K562 (cell line): ENCODE measurements at regions not wholly inside any gene's neighbourhood (a gene's known extent, or its start where the extent isn't known, plus 50 kb on each side); places are given as distances from the start of the nearest gene placed in this dataset.

Experiments used
- ATAC-seq: fragments of 200-7000 bp; cut with Tn5 transposase; 3 replicates; pipeline ENCODE4 v1.9.1; 2020; ENCODE audit warnings: moderate library complexity
- BruUV-seq: library from RNA; stranded (reverse); fragments of 400-500 nt; replicated peaks from 2 replicates; lab custom pipeline; 2021; lab: Mats Ljungman, UMichigan
- CTCF ChIA-PET: fragments of 300-600 bp; formaldehyde crosslinking; extraction: SDS; loops from one replicate; lab custom pipeline; 2021; ENCODE audit warnings: low intra/inter-chr PET ratio; lab: Yijun Ruan, JAX
- POLR2A ChIA-PET: fragments of 300-600, 350-650 bp; sonication (Branson Sonifier 250); formaldehyde crosslinking; extraction: SDS; loops from one replicate; lab custom pipeline; 2021; ENCODE audit warnings: antibody characterized with exemption, inconsistent platforms; lab: Yijun Ruan, JAX
- DNase-seq, 4 experiments: peaks; one replicate each; pipeline versions ENCODE4 v3.0.0 to v3.0.0-alpha.2; 2011 to 2018; ENCODE audit warnings: low spot score in 3 of 4, mixed read lengths in 3 of 4; ENCODE audit errors: extremely low read depth in 1 of 4
- FAIRE-seq: peaks from 2 replicates; lab custom pipeline; 2011; peaks lifted over from hg19 to GRCh38; lab: Jason Lieb, UNC
- H2AFZ ChIP-seq: 2 replicates; pipeline ENCODE4 v1.6.0; 2011; ENCODE audit warnings: low read depth, low read length, control low read depth, inconsistent platforms
- H3K27ac ChIP-seq: fragments of 200-600 bp; 3 replicates; pipeline ENCODE4 v1.8.0; 2011; ENCODE audit warnings: low read depth, mild to moderate bottlenecking, control low read depth, inconsistent platforms, low read length, moderate library complexity, mixed read lengths; ENCODE audit errors: extremely low read depth
- H3K27me3 ChIP-seq, 2 experiments: fragments of 300-600 bp in 1 of 2; 2 replicates in 1 of 2; 3 replicates in 1 of 2; pipeline versions ENCODE4 v1.6.0 to v1.8.0; 2011; ENCODE audit warnings: inconsistent platforms in 2 of 2, low read length in 2 of 2, mild to moderate bottlenecking in 1 of 2, mixed read lengths in 1 of 2, moderate library complexity in 1 of 2; ENCODE audit not compliant: control insufficient read depth in 2 of 2, insufficient read depth in 2 of 2
- H3K36me3 ChIP-seq: fragments of 300-600 bp; 3 replicates; pipeline ENCODE4 v1.8.0; 2011; ENCODE audit warnings: mild to moderate bottlenecking, low read length, inconsistent platforms; ENCODE audit not compliant: control insufficient read depth, insufficient read depth
- H3K4me1 ChIP-seq, 2 experiments: fragments of 200-600 bp in 1 of 2; replicated peaks in 1 of 2; 2 replicates in 1 of 2; 3 replicates in 1 of 2; pipeline versions ENCODE4 v1.5.1 to v1.8.0; 2011; ENCODE audit warnings: inconsistent platforms in 2 of 2, low read length in 2 of 2, mild to moderate bottlenecking in 1 of 2, mixed read lengths in 1 of 2, moderate library complexity in 1 of 2; ENCODE audit not compliant: control insufficient read depth in 2 of 2, insufficient read depth in 2 of 2
- H3K4me2 ChIP-seq: 2 replicates; pipeline ENCODE4 v1.6.1; 2011; ENCODE audit warnings: low read length, control low read depth, inconsistent platforms, mixed read lengths; ENCODE audit not compliant: insufficient read depth
- H3K4me3 ChIP-seq: fragments of 200-600 bp; sonication (generic), shearing (Covaris generic); 2 replicates; pipeline ENCODE4 v1.5.1; 2016; ENCODE audit warnings: control low read depth, inconsistent platforms
- H3K79me2 ChIP-seq: fragments of 200-600 bp; 3 replicates; pipeline ENCODE4 v1.8.0; 2011; ENCODE audit warnings: low read length, inconsistent platforms; ENCODE audit not compliant: control insufficient read depth, insufficient read depth
- H3K9ac ChIP-seq, 2 experiments: 2 replicates each; pipeline versions ENCODE4 v1.6.0 to v1.6.1; 2011; ENCODE audit warnings: low read depth in 2 of 2, low read length in 2 of 2, control low read depth in 1 of 2, inconsistent platforms in 1 of 2, mild to moderate bottlenecking in 1 of 2, mixed read lengths in 1 of 2; ENCODE audit not compliant: insufficient read depth in 1 of 2
- H3K9me1 ChIP-seq: one replicate; pipeline ENCODE4 v1.6.0; 2011; ENCODE audit warnings: inconsistent platforms, mild to moderate bottlenecking, low read length, moderate library complexity; ENCODE audit not compliant: control insufficient read depth, insufficient read depth
- H3K9me3 ChIP-seq: replicated peaks from 2 replicates; pipeline ENCODE4 v1.5.1; 2011; ENCODE audit warnings: low read depth, low read length, inconsistent platforms; ENCODE audit not compliant: control insufficient read depth, insufficient read depth
- H4K20me1 ChIP-seq: replicated peaks from 2 replicates; pipeline ENCODE4 v1.6.1; 2011; ENCODE audit warnings: low read length, inconsistent platforms, mixed read lengths; ENCODE audit not compliant: control insufficient read depth, insufficient read depth
- HNRNPL ChIP-seq: fragments of 200-400 bp; formaldehyde crosslinking; IDR thresholded peaks from 2 replicates; pipeline ENCODE4 v1.6.1; 2017; ENCODE audit warnings: low read depth, mild to moderate bottlenecking, low read length
- KLF6 ChIP-seq: fragments of 250-450 bp; sonication (Bioruptor Pico); IDR thresholded peaks from 2 replicates; pipeline ENCODE4 v1.4.0; 2020; ENCODE audit warnings: mild to moderate bottlenecking, moderate library complexity, borderline replicate concordance
- RAD21 ChIP-seq, 2 experiments: fragments of 250-450 bp in 1 of 2; fragments of 450-650 bp in 1 of 2; sonication (Bioruptor Pico) in 1 of 2; formaldehyde crosslinking in 1 of 2; IDR thresholded peaks in 1 of 2; conservative IDR thresholded peaks in 1 of 2; 2 replicates each; pipeline versions ENCODE4 v1.4.0 to v1.8.0; 2020 to 2022; ENCODE audit warnings: mild to moderate bottlenecking in 2 of 2, moderate library complexity in 1 of 2
- WGBS: fragments of 100-300 bp; shearing (Covaris generic); methylation state at CpG from one replicate; pipeline ENCODE4 v1.1.6; 2016; ENCODE audit warnings: low coverage, mixed read lengths; ENCODE audit not compliant: insufficient coverage; ENCODE audit errors: missing lambda C conversion rate; 5-methylcytosine and 5-hydroxymethylcytosine counted together
- in situ Hi-C: fragments of 300-500 bp; cut with MboI; formaldehyde crosslinking; loops from 4 replicates; pipeline ENCODE4 v1.15.0; 2018; ENCODE audit warnings: inconsistent platforms, mixed read lengths
- intact Hi-C: fragments of 100-400 bp; cut with micrococcal nuclease; formaldehyde crosslinking; loops from 2 replicates; pipeline ENCODE4 v1.14.2; 2022
- TF ChIP-seq, protein P1 (sequence below), 2 experiments: fragments of 450-650 bp; formaldehyde crosslinking in 1 of 2; IDR thresholded peaks; 2 replicates each; pipeline versions ENCODE4 v1.4.0 to v1.6.1; 2014 to 2020; ENCODE audit warnings: mild to moderate bottlenecking in 2 of 2, borderline replicate concordance in 1 of 2, low read depth in 1 of 2
- TF ChIP-seq, protein P2 (sequence below): fragments of 450-650 bp; formaldehyde crosslinking; IDR thresholded peaks from 2 replicates; pipeline ENCODE4 v1.4.0; 2020; ENCODE audit warnings: mild to moderate bottlenecking, moderate library complexity
- TF ChIP-seq, protein P3 (sequence below), 3 experiments: IDR thresholded peaks in 2 of 3; conservative IDR thresholded peaks in 1 of 3; 2 replicates each; pipeline ENCODE4 v1.5.1; 2011 to 2012; ENCODE audit warnings: low read length in 3 of 3, mild to moderate bottlenecking in 3 of 3, control low read depth in 2 of 3, improper control_type of control experiment in 1 of 3, inconsistent platforms in 1 of 3, low read depth in 1 of 3, mixed read lengths in 1 of 3, moderate library complexity in 1 of 3; ENCODE audit not compliant: insufficient read depth in 2 of 3

DNA sequence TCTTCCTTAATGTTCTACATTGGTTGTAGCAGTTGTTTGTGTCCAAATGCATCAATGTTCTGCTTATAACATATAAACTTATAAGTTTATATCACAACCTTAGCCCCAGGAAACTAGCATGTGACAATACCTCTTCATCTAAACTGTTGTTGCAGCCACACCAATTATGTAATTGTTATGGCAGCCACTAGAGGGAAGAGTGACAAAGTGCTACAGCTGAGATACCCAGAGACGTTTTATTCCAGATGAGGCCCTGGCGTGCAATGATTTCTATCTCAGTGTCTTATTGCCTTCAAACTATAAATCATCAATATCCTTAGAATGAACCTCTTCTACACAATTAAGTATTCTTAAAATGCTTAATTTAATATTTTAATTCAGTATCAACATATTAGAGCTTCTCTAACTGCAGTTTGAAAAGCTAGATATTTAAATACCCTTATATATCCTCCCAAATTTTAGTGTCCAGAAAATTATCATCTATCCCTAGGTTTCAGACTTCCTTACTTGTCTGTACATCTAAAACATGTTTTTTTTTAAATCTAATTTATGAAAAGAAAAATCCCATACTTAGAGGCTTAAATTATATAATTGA, 171.6 kb downstream of the PCDH10 start:
- 0% methylated on average over 2 of the region's 2 CpGs for WGBS
- Histone ChIP-seq H2AFZ (no peak overlapping the region), H3K9me3 (no peaks in the 10 kb centered on the region), H4K20me1 (no peaks in the 10 kb centered on the region), H3K4me3 (no peak overlapping the region), H3K4me2 (no peak overlapping the region), H3K4me1 (no peaks in the 10 kb centered on the region), H3K79me2 (no peaks in the 10 kb centered on the region), H3K9ac (no peak overlapping the region), H3K36me3 (no peaks in the 10 kb centered on the region; the same call in 2 of the 3 replicates), H3K9me1 (no peaks in the 10 kb centered on the region), H3K27me3 (no peaks in the 10 kb centered on the region), H3K27ac (no peak overlapping the region)
- in situ Hi-C loops, result no loop called here
- intact Hi-C loops, result no loop called here
- ChIA-PET POLR2A (no interaction called here), CTCF (no interaction called here)
- FAIRE-seq (no peak), DNase-seq (peak; percentile 9 to 25 (median 14)), ATAC-seq (0 out of 3 replicates have a peak, but pooled peaks have one; percentile 42)
- BruUV-seq, result no TSS peak
- no peak for TF ChIP-seq KLF6 (CRISPR knock-in tag)
- TF ChIP-seq, protein P1, sequence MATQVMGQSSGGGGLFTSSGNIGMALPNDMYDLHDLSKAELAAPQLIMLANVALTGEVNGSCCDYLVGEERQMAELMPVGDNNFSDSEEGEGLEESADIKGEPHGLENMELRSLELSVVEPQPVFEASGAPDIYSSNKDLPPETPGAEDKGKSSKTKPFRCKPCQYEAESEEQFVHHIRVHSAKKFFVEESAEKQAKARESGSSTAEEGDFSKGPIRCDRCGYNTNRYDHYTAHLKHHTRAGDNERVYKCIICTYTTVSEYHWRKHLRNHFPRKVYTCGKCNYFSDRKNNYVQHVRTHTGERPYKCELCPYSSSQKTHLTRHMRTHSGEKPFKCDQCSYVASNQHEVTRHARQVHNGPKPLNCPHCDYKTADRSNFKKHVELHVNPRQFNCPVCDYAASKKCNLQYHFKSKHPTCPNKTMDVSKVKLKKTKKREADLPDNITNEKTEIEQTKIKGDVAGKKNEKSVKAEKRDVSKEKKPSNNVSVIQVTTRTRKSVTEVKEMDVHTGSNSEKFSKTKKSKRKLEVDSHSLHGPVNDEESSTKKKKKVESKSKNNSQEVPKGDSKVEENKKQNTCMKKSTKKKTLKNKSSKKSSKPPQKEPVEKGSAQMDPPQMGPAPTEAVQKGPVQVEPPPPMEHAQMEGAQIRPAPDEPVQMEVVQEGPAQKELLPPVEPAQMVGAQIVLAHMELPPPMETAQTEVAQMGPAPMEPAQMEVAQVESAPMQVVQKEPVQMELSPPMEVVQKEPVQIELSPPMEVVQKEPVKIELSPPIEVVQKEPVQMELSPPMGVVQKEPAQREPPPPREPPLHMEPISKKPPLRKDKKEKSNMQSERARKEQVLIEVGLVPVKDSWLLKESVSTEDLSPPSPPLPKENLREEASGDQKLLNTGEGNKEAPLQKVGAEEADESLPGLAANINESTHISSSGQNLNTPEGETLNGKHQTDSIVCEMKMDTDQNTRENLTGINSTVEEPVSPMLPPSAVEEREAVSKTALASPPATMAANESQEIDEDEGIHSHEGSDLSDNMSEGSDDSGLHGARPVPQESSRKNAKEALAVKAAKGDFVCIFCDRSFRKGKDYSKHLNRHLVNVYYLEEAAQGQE (IDR thresholded peaks at IDR 0.05; ENCODE audit: borderline replicate concordance), result peak; percentile 14; the same call in 1 of the 2 replicates
- TF ChIP-seq, protein P1 (CRISPR knock-in tag; IDR thresholded peaks at IDR 0.05; ENCODE audit: low read depth), result no peak
- TF ChIP-seq RAD21 (CRISPR knock-in tag; conservative IDR thresholded peaks at IDR 0.05 in 1 of 2, IDR thresholded peaks at IDR 0.05 in 1 of 2), result peak; percentile 34 to 58; a peak in 3 of 4 replicates
- TF ChIP-seq, protein P2, sequence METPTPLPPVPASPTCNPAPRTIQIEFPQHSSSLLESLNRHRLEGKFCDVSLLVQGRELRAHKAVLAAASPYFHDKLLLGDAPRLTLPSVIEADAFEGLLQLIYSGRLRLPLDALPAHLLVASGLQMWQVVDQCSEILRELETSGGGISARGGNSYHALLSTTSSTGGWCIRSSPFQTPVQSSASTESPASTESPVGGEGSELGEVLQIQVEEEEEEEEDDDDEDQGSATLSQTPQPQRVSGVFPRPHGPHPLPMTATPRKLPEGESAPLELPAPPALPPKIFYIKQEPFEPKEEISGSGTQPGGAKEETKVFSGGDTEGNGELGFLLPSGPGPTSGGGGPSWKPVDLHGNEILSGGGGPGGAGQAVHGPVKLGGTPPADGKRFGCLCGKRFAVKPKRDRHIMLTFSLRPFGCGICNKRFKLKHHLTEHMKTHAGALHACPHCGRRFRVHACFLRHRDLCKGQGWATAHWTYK, result no peak
- TF ChIP-seq HNRNPL, result no peak
- TF ChIP-seq, protein P3, sequence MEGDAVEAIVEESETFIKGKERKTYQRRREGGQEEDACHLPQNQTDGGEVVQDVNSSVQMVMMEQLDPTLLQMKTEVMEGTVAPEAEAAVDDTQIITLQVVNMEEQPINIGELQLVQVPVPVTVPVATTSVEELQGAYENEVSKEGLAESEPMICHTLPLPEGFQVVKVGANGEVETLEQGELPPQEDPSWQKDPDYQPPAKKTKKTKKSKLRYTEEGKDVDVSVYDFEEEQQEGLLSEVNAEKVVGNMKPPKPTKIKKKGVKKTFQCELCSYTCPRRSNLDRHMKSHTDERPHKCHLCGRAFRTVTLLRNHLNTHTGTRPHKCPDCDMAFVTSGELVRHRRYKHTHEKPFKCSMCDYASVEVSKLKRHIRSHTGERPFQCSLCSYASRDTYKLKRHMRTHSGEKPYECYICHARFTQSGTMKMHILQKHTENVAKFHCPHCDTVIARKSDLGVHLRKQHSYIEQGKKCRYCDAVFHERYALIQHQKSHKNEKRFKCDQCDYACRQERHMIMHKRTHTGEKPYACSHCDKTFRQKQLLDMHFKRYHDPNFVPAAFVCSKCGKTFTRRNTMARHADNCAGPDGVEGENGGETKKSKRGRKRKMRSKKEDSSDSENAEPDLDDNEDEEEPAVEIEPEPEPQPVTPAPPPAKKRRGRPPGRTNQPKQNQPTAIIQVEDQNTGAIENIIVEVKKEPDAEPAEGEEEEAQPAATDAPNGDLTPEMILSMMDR (IDR thresholded peaks at IDR 0.05 in 2 of 3, conservative IDR thresholded peaks at IDR 0.05 in 1 of 3; ENCODE audit: insufficient read depth in 2 of 3, low read depth in 1 of 3, low read length in 3 of 3), result peak; percentile 6 to 33 (median 30); a peak in 2 of 6 replicates
